Astrocyte (in vitro differentiated cells and primary cell): ENCODE measurements at regions not wholly inside any gene's neighbourhood (a gene's known extent, or its start where the extent isn't known, plus 50 kb on each side); places are given as distances from the start of the nearest gene placed in this dataset.

Source experiments
- DNase-seq: peaks from one replicate; pipeline ENCODE4 v3.0.0-alpha.2; 2010; ENCODE audit warnings: low read depth
- FAIRE-seq: peaks from 2 replicates; lab custom pipeline; 2011; peaks lifted over from hg19 to GRCh38; lab: Jason Lieb, UNC
- H2AFZ ChIP-seq: 2 replicates; pipeline ENCODE4 v1.6.0; 2012; ENCODE audit warnings: low read depth, low read length, inconsistent platforms
- H3K27ac ChIP-seq: 2 replicates; pipeline ENCODE4 v1.5.1; 2011; ENCODE audit warnings: low read depth, low read length, inconsistent platforms
- H3K27me3 ChIP-seq: 2 replicates; pipeline ENCODE4 v1.6.0; 2011; ENCODE audit warnings: low read length, inconsistent platforms; ENCODE audit not compliant: insufficient read depth
- H3K36me3 ChIP-seq: 2 replicates; pipeline ENCODE4 v1.5.1; 2011; ENCODE audit warnings: low read length, inconsistent platforms; ENCODE audit not compliant: insufficient read depth
- H3K4me1 ChIP-seq: 2 replicates; pipeline ENCODE4 v1.5.1; 2011; ENCODE audit warnings: low read length, inconsistent platforms; ENCODE audit not compliant: insufficient read depth
- H3K4me2 ChIP-seq: 2 replicates; pipeline ENCODE4 v1.6.0; 2012; ENCODE audit warnings: low read length, inconsistent platforms
- H3K4me3 ChIP-seq: 2 replicates; pipeline ENCODE4 v1.5.1; 2011; ENCODE audit warnings: low read depth, mild to moderate bottlenecking, low read length, inconsistent platforms; ENCODE audit not compliant: insufficient read depth
- H3K79me2 ChIP-seq: 2 replicates; pipeline ENCODE4 v1.6.0; 2012; ENCODE audit warnings: mild to moderate bottlenecking, low read length, inconsistent platforms; ENCODE audit not compliant: insufficient read depth
- H3K9ac ChIP-seq: 2 replicates; pipeline ENCODE4 v1.6.0; 2012; ENCODE audit warnings: mild to moderate bottlenecking, low read length, inconsistent platforms
- H3K9me3 ChIP-seq: 2 replicates; pipeline ENCODE4 v1.5.1; 2012; ENCODE audit warnings: low read depth, mild to moderate bottlenecking, low read length, inconsistent platforms; ENCODE audit not compliant: insufficient read depth
- H4K20me1 ChIP-seq: 2 replicates; pipeline ENCODE4 v1.6.0; 2012; ENCODE audit warnings: low read length, inconsistent platforms; ENCODE audit not compliant: insufficient read depth
- H3K27ac Mint-ChIP-seq: one replicate; pipeline ENCODE4 v1.8.0; 2021; ENCODE audit warnings: mild to moderate bottlenecking, mixed read lengths; ENCODE audit not compliant: unreplicated experiment
- H3K27me3 Mint-ChIP-seq: one replicate; pipeline ENCODE4 v1.8.0; 2021; ENCODE audit warnings: low read depth, mixed read lengths; ENCODE audit not compliant: unreplicated experiment
- H3K36me3 Mint-ChIP-seq: one replicate; pipeline ENCODE4 v1.8.0; 2021; ENCODE audit warnings: low read depth, mixed read lengths; ENCODE audit not compliant: unreplicated experiment
- H3K4me1 Mint-ChIP-seq: one replicate; pipeline ENCODE4 v1.8.0; 2021; ENCODE audit warnings: low read depth, mixed read lengths; ENCODE audit not compliant: unreplicated experiment
- H3K4me3 Mint-ChIP-seq: one replicate; pipeline ENCODE4 v1.8.0; 2021; ENCODE audit warnings: mild to moderate bottlenecking, moderate library complexity, mixed read lengths; ENCODE audit not compliant: unreplicated experiment
- H3K9me3 Mint-ChIP-seq: one replicate; pipeline ENCODE4 v1.8.0; 2021; ENCODE audit warnings: mild to moderate bottlenecking, mixed read lengths; ENCODE audit not compliant: unreplicated experiment
- EZH2 ChIP-seq: IDR thresholded peaks from 2 replicates; pipeline ENCODE4 v1.6.1; 2012; ENCODE audit warnings: mild to moderate bottlenecking, low read length, inconsistent platforms; ENCODE audit not compliant: insufficient read depth
- TF ChIP-seq, protein P1 (sequence below): IDR thresholded peaks from 2 replicates; pipeline ENCODE4 v1.5.1; 2011; ENCODE audit warnings: low read depth, mild to moderate bottlenecking, inconsistent platforms, low read length, moderate library complexity; ENCODE audit not compliant: insufficient read depth

DNA sequence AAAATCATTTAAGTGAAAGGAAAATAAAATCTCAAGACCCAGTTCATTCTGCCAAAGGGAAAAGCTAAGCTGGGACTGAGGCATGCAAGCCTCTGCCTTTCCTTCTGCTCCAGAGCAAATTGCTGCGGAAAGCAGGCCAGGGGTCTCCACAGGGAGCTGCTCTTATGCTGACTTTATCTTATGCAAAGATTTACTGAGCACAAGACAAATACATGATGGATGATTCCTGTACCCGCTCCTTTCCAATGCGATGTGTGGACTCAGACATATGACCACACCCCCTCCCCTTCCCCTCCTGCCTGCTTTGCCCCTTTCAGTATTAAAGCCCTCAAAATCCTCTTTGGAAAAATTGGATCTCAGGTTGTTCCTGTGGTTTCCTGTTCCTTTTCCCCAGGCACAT lies 74.2 kb upstream of the INSIG1 start:
- H3K27me3 Mint-ChIP-seq, result peaks cover 20% of the 10 kb centered on the region
- Histone ChIP-seq H3K27me3 (no peaks in the 10 kb centered on the region), H3K4me2 (no peak overlapping the region), H3K9me3 (no peaks in the 10 kb centered on the region), H3K4me1 (peaks cover 7% of the 10 kb centered on the region), H2AFZ (no peak overlapping the region), H4K20me1 (no peaks in the 10 kb centered on the region), H3K36me3 (no peaks in the 10 kb centered on the region), H3K79me2 (no peaks in the 10 kb centered on the region), H3K4me3 (no peak overlapping the region), H3K9ac (no peak overlapping the region), H3K27ac (no peak overlapping the region)
- DNase-seq (no peak), FAIRE-seq (no peak)
- no peaks in the 10 kb centered on the region for H3K9me3 Mint-ChIP-seq
- no peak overlapping the region for H3K27ac Mint-ChIP-seq
- H3K4me1 Mint-ChIP-seq, result peaks cover 20% of the 10 kb centered on the region
- H3K4me3 Mint-ChIP-seq, result no peak overlapping the region
- no peak for TF ChIP-seq EZH2
- TF ChIP-seq, protein P1, sequence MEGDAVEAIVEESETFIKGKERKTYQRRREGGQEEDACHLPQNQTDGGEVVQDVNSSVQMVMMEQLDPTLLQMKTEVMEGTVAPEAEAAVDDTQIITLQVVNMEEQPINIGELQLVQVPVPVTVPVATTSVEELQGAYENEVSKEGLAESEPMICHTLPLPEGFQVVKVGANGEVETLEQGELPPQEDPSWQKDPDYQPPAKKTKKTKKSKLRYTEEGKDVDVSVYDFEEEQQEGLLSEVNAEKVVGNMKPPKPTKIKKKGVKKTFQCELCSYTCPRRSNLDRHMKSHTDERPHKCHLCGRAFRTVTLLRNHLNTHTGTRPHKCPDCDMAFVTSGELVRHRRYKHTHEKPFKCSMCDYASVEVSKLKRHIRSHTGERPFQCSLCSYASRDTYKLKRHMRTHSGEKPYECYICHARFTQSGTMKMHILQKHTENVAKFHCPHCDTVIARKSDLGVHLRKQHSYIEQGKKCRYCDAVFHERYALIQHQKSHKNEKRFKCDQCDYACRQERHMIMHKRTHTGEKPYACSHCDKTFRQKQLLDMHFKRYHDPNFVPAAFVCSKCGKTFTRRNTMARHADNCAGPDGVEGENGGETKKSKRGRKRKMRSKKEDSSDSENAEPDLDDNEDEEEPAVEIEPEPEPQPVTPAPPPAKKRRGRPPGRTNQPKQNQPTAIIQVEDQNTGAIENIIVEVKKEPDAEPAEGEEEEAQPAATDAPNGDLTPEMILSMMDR, result no peak
- peaks cover 2% of the 10 kb centered on the region for H3K36me3 Mint-ChIP-seq

DNA sequence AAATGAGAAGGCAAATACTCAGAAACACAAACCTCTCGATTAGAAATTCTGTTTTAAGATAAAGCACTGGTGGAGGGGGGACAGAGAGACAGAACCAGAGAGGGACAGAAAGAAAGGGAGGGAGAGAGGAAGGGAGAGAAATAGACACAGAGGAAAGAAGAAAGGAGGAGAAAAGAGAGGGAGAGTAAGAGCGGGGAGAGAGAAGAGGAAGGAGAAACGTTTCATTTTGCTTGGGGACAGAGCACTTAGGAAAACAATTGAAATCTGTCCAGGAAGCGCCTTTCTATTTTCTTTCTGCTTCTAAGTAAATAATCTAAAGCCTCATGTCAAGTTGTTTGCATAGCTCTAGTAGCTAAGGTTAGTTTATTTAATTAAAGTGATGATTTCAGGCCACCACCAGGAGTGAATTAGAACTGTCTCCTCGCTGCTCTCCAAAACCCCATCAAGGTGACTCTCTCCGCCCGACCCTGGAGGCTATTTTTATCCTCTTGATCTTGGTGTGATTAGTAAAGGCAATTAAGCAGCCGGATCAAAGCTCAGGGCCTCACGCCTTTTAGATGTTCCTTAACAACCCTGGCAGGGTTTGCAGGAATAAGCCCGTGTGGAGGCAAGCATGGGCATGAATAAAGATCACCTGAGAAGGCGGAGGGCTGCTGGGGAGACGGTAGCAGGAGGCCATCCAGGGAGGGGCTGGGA lies 73.4 kb upstream of the INSIG1 start:
- Mint-ChIP-seq H3K27me3 (peaks cover 20% of the 10 kb centered on the region), H3K4me1 (peaks cover 27% of the 10 kb centered on the region), H3K27ac (no peak overlapping the region), H3K36me3 (peaks cover 2% of the 10 kb centered on the region), H3K9me3 (peaks cover 3% of the 10 kb centered on the region), H3K4me3 (no peak overlapping the region)
- no peaks in the 10 kb centered on the region for H3K9me3 ChIP-seq
- no peak overlapping the region for H3K27ac ChIP-seq
- FAIRE-seq (no peak), DNase-seq (no peak)
- no peak overlapping the region for H3K9ac ChIP-seq
- no peak overlapping the region for H2AFZ ChIP-seq
- no peaks in the 10 kb centered on the region for H3K36me3 ChIP-seq
- TF ChIP-seq, protein P1, result no peak
- no peak for TF ChIP-seq EZH2
- peaks cover 15% of the 10 kb centered on the region for H3K4me1 ChIP-seq
- no peaks in the 10 kb centered on the region for H3K79me2 ChIP-seq
- H3K4me2 ChIP-seq, result no peak overlapping the region
- no peaks in the 10 kb centered on the region for H3K27me3 ChIP-seq
- no peaks in the 10 kb centered on the region for H4K20me1 ChIP-seq
- H3K4me3 ChIP-seq, result no peak overlapping the region

DNA sequence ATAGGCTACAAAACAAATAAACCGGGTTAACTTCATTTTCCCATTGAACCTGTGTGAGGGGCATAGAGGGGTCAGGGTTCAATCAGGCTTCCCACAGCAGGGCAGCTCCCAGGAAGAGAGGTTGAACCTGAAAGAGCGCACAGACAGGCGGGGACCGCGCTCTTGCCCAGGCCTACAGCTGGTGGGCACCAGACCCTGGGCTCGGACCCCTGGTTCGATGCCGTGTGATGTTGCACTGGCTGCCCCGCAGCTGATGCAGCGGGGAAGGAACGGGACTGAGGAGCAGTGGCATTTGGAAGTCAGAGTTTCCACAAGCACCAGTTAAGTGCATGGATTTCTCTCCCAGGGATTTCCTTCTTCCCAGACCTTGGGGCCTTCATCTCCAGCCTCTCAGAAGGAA lies 72.6 kb upstream of the INSIG1 start:
- no peak for DNase-seq
- TF ChIP-seq, protein P1, result no peak
- no peak for TF ChIP-seq EZH2
- H3K27me3 ChIP-seq, result no peaks in the 10 kb centered on the region
- H3K4me1 ChIP-seq, result peaks cover 23% of the 10 kb centered on the region
- no peak overlapping the region for H3K27ac ChIP-seq
- H3K36me3 ChIP-seq, result no peaks in the 10 kb centered on the region
- H3K79me2 ChIP-seq, result no peaks in the 10 kb centered on the region
- Mint-ChIP-seq H3K4me1 (peaks cover 34% of the 10 kb centered on the region), H3K36me3 (peaks cover 7% of the 10 kb centered on the region), H3K4me3 (no peak overlapping the region), H3K27me3 (peaks cover 20% of the 10 kb centered on the region), H3K27ac (no peak overlapping the region), H3K9me3 (peaks cover 5% of the 10 kb centered on the region)
- no peak overlapping the region for H3K4me3 ChIP-seq
- H2AFZ ChIP-seq, result no peak overlapping the region
- no peaks in the 10 kb centered on the region for H3K9me3 ChIP-seq
- no peaks in the 10 kb centered on the region for H4K20me1 ChIP-seq
- FAIRE-seq, result no peak
- H3K4me2 ChIP-seq, result no peak overlapping the region
- H3K9ac ChIP-seq, result no peak overlapping the region
